ENCODE measurements at regions not wholly inside any gene's neighbourhood (a gene's known extent, or its start where the extent isn't known, plus 50 kb on each side); places are given as distances from the start of the nearest gene placed in this dataset.

DNA sequence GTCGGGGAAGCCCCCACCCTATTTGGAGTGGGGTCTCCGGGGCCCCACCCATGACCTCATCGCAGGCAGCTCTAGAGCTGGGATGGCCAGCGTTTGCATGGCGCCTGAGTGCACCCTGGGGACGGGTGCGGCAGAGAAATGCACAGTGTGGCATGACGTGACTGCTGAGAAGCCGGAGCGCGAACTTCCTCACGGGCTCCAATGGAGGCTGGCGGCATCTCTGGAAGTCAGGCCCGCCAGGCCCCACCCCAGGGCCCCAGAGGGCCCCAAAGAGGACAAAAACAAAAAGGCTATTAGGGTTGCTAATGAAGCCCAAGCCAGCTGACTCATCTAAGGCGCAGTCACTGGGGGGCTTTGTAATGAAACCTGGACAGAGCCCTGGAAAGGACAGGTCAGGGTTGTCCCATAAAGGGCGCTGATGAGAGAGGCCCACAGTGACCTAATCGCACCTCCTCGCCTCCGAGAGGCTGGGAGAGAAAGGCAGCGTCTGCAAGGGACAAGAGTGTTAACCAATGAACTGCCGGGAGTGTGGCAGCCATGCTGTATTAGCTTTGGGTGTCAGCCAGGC, 86.0 kb upstream of the C1QTNF7 start:
- no peak overlapping the region for H3K4me3 ChIP-seq (ENCODE audit: low read depth, low read length)
- TF ChIP-seq, protein P1, sequence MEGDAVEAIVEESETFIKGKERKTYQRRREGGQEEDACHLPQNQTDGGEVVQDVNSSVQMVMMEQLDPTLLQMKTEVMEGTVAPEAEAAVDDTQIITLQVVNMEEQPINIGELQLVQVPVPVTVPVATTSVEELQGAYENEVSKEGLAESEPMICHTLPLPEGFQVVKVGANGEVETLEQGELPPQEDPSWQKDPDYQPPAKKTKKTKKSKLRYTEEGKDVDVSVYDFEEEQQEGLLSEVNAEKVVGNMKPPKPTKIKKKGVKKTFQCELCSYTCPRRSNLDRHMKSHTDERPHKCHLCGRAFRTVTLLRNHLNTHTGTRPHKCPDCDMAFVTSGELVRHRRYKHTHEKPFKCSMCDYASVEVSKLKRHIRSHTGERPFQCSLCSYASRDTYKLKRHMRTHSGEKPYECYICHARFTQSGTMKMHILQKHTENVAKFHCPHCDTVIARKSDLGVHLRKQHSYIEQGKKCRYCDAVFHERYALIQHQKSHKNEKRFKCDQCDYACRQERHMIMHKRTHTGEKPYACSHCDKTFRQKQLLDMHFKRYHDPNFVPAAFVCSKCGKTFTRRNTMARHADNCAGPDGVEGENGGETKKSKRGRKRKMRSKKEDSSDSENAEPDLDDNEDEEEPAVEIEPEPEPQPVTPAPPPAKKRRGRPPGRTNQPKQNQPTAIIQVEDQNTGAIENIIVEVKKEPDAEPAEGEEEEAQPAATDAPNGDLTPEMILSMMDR (IDR thresholded peaks at IDR 0.05; ENCODE audit: low read depth, low read length, missing control alignments) = no peak
- DNase-seq (ENCODE audit: low read depth) = no peak

- TF ChIP-seq, protein P1 (IDR thresholded peaks at IDR 0.05; ENCODE audit: low read depth, low read length, missing control alignments) = no peak
- no peak for DNase-seq (ENCODE audit: low read depth)
- no peak overlapping the region for H3K4me3 ChIP-seq (ENCODE audit: low read depth, low read length)
Measured at GRCh38 chr4:15343000-15343399, 84.8 kb upstream of the C1QTNF7 start.

GRCh38 chr4:15343581-15343980, 84.3 kb upstream of the C1QTNF7 start:
- no peak overlapping the region for H3K4me3 ChIP-seq (ENCODE audit: low read depth, low read length)
- no peak for DNase-seq (ENCODE audit: low read depth)
- TF ChIP-seq, protein P1 (IDR thresholded peaks at IDR 0.05; ENCODE audit: low read depth, low read length, missing control alignments) = no peak

- TF ChIP-seq, protein P1 (IDR thresholded peaks at IDR 0.05; ENCODE audit: low read depth, low read length, missing control alignments) = no peak
- no peak for DNase-seq (ENCODE audit: low read depth)
- H3K4me3 ChIP-seq (ENCODE audit: low read depth, low read length) = no peak overlapping the region
Measured at GRCh38 chr4:15344041-15344440, 83.8 kb upstream of the C1QTNF7 start.

GRCh38 chr4:15345134-15345533, 82.7 kb upstream of the C1QTNF7 start:
- DNase-seq (ENCODE audit: low read depth) = no peak
- TF ChIP-seq, protein P1 (IDR thresholded peaks at IDR 0.05; ENCODE audit: low read depth, low read length, missing control alignments) = no peak
- no peak overlapping the region for H3K4me3 ChIP-seq (ENCODE audit: low read depth, low read length)

- no peak for DNase-seq (ENCODE audit: low read depth)
- no peak overlapping the region for H3K4me3 ChIP-seq (ENCODE audit: low read depth, low read length)
- TF ChIP-seq, protein P1 (IDR thresholded peaks at IDR 0.05; ENCODE audit: low read depth, low read length, missing control alignments) = no peak
Measured at GRCh38 chr4:15348236-15348635, 79.6 kb upstream of the C1QTNF7 start.

GRCh38 chr4:15348695-15349094, 79.1 kb upstream of the C1QTNF7 start:
- H3K4me3 ChIP-seq (ENCODE audit: low read depth, low read length) = no peak overlapping the region
- DNase-seq (ENCODE audit: low read depth) = no peak
- TF ChIP-seq, protein P1 (IDR thresholded peaks at IDR 0.05; ENCODE audit: low read depth, low read length, missing control alignments) = no peak

All from GM12864 (cell line).